GM19035 (cell line): ENCODE measurements at regions not wholly inside any gene's neighbourhood (a gene's known extent, or its start where the extent isn't known, plus 50 kb on each side); places are given as distances from the start of the nearest gene placed in this dataset.
"Not testable (repeated sequence)": the region's sequence is repeated elsewhere in the genome, so short reads cannot be mapped to it uniquely, and the experiment has no call there.

Source experiments
- ATAC-seq: cut with Tn5 transposase; IDR thresholded peaks from one replicate; pipeline ENCODE4 v1.9.1; 2021; ENCODE audit not compliant: unreplicated experiment

DNA sequence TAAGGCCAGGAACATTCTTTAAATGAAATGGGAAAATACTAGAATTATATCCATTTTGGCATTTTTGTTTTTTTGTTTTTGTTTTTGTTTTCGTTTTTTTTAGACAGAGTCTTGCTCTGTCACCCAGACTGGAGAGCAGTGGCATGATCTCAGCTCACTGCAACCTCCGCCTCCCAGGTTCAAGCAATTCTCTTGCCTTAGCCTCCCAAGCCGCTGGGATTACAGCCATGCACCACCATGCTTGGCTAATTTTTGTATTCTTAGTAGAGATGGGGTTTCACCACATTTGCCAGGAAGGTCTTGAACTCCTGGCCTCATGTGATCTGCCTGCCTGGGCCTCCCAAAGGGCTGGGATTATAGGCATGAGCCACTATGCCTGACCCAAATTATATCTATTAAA is 520.7 kb upstream of the RORB start:
- not testable (repeated sequence) for ATAC-seq

DNA sequence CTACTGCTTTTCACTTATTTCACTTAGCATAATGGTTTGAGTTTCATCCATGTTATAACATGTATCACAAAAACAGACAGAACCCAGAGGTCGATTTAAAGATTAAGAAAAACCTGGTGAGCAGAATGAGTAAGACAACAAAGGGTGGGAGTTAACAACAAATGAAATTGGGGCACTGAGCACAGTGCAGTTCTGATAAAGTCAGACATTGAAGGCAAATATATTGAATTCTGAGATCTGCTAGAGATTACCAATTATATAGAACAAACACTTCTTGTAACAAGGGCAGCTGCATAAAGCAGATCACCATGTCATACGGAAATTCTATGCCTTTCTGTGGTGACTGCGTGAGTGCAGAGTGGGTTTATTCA is 517.3 kb upstream of the RORB start:
- ATAC-seq: no peak

- ATAC-seq: no peak
Observed at GRCh38 chr9:73980754-73981153, 516.4 kb upstream of the RORB start.

DNA sequence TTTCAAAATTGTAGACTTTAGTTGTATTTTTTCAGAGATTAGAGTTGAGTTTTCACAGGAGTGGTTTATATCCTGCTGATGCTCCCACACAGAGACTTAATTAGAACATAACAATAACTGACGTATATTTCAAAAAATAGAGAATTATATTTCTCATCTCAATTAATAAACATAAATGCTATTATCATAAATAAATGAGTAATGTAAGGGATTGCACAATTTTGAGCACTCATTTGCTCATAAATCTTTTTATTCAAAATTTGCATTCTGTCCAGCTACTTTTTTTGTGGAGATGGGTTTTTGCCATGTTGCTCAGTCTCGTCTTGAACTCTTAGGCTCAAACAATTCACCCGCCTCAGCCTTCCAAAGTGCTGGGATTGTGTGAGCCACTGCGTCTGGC is 515.7 kb upstream of the RORB start:
- ATAC-seq: no peak

DNA sequence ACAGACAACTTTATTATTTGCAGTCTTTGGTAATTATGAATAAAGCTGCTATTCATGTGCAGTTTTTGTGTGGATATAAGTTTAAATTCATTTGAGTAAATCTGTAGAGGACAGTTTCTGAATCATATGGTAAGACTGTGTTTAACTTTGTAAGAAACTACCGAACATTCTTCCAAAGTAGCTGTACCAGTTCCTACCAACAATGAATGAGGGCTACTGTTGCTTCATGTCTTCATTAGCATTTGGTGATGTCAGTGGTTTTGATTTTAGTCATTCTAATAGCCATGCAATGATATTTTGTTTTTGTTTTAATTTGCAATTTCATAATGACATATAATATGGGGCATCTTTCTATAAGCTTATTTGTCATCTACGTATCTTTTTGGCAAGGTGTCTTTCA is 501.3 kb upstream of the RORB start:
- no peak for ATAC-seq

GRCh38 chr9:73996844-73997243 is 500.3 kb upstream of the RORB start:
- no peak for ATAC-seq

- ATAC-seq: no peak
Observed at GRCh38 chr9:74001382-74001781, 495.8 kb upstream of the RORB start.

DNA sequence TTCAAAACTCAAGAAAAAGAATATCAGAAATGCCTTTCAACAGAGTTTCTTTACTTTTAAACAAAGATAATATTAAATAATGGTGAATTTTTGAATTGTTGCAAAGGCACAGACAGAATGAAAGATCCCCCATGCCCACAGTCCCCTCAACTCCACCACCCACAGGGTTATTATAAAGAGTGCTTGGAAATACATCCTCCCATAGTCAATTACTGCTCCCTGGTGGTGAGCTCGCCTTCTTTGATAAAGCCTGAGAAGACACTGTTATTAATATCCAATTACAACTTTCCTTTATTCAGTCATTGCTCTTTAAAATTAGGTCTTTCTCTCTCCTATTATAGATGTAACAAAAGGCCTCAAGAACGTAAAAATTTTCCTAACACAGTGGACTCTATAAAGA is 490.2 kb upstream of the RORB start:
- ATAC-seq: no peak

- no peak for ATAC-seq
Observed at GRCh38 chr9:74007833-74008232, 489.3 kb upstream of the RORB start.

GRCh38 chr9:74016004-74016403 is 481.1 kb upstream of the RORB start:
- ATAC-seq: no peak

- ATAC-seq: no peak
Observed at GRCh38 chr9:74025402-74025925, 471.7 kb upstream of the RORB start.

DNA sequence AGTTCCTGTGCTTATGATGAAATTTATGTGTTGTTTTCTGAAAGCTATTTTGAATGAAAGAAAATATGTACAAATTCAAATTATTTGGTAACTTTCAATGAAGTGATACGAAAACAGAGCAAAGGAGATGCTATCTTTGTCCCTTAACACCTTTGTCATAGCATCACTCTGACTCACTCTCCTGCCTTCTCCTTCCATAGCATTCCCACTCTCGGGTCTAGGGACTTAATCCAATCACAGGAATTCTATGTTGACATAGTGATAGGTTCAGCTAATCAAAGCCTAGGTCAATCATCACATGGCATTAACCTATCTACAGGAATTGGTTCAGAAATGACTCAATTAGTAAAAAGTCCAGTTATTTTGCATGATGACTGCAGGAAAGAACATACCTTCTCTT is 464.7 kb upstream of the RORB start:
- no peak for ATAC-seq

DNA sequence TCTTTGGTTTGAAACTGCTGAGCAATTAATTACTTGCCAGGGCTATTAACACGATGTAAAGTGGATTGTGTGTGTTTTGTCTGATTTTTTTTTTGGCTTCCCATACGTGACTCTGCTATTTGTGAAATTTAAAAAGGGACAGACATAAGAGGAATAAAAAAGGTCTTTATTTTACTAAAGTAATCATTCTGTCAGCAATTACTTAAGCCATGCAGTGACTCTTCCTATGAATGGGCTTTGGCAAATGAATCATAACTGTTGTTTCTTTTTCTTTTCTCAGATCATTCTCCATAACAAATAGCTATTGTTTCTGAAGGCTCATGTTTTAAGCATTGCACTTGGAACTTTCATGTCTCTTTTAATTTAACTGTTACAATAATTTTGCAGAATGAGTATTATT is 461.3 kb upstream of the RORB start:
- no peak for ATAC-seq

GRCh38 chr9:74036549-74037231 is 460.4 kb upstream of the RORB start:
- ATAC-seq: no peak

GRCh38 chr9:74037274-74037673 is 459.9 kb upstream of the RORB start:
- ATAC-seq: no peak

- no peak for ATAC-seq
Observed at GRCh38 chr9:74041588-74041987, 455.5 kb upstream of the RORB start.

GRCh38 chr9:74044844-74045243 is 452.3 kb upstream of the RORB start:
- ATAC-seq: no peak

DNA sequence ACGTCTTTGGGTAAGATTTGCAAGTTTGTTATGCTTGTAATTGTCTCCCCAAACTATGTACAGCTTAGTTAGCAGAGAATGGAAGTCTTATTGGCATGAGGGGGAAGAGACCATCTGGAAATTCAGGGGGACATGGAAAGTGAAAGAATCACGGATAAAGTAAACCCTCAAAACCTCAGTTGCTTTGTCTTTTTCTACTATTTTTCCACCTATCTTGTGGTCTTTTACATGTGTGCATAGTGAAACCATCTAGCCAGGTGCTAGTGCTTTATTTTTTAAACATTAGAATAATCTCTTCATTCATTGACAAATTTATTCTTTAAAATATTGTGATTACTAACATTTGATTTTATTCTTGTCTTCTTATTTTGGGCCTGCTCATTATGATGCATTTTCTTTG is 441.1 kb upstream of the RORB start:
- ATAC-seq: no peak

DNA sequence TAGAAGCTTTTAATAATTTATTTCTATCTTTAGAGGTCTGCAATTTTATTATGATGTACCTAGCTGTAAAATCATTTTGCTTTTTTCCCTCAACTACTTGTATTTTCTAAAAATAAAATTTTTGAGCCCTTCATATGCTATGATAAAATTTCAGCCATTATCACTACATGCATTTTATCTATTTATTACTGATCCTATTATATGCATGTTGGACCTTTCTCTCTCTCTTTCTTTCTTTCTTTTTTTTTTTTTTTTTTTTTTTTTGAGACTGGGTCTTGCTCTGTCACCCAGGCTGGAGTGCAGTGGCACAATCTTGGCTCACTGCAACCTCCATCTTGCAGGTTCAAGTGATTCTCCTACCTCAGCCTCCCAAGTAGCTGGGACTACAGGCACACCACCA is 440.1 kb upstream of the RORB start:
- ATAC-seq: not testable (repeated sequence)

- ATAC-seq: no peak
Observed at GRCh38 chr9:74064702-74065101, 432.4 kb upstream of the RORB start.

GRCh38 chr9:74066128-74066527 is 431.0 kb upstream of the RORB start:
- ATAC-seq: no peak

DNA sequence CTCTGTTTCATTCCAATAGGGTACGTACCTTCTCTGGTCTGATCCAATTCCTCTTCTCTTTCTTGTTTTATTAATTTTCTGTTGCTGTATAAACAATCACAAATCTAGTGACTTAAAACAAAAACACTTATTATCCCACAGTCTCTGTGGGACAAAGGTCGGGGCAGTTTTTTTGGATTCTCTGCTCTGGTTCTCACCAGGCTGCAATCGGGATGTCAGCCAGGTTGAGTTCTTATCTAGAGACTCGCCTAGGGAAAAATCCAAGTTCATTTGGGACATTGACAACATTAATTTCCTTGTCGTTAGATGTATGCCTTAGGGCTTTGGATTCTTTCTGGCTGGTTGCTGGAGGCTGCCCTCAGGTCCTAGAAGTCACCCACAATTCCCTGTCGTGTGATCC is 430.5 kb upstream of the RORB start:
- no peak for ATAC-seq

- ATAC-seq: no peak
Observed at GRCh38 chr9:74071502-74071901, 425.6 kb upstream of the RORB start.
